ENCODE measurements at regions not wholly inside any gene's neighbourhood (a gene's known extent, or its start where the extent isn't known, plus 50 kb on each side); places are given as distances from the start of the nearest gene placed in this dataset.

GRCh38 chr20:47866480-47866879 lies 81.2 kb upstream of the SULF2 start:
- no peak for DNase-seq
- ATAC-seq: no peak
- intact Hi-C loops (cut with DNase I): no loop called here
- H3K27me3 ChIP-seq: no peaks in the 10 kb centered on the region
- peaks cover 0 to 5% (median 0%) of the 10 kb centered on the region in 4 donors for H3K4me1 ChIP-seq
- no peak for TF ChIP-seq POLR2A (IDR thresholded peaks at IDR 0.05)
- TF ChIP-seq CTCF (IDR thresholded peaks at IDR 0.05): no peak
- no peak overlapping the region for H3K4me3 ChIP-seq
- no peaks in the 10 kb centered on the region for H3K36me3 ChIP-seq
- H3K9me3 ChIP-seq: no peaks in the 10 kb centered on the region
- WGBS (ENCODE audit: insufficient coverage, low coverage, low lambda C conversion rate, missing lambda C conversion rate): 67% methylated on average over 9 of the region's 10 CpGs
- no peak overlapping the region for H3K27ac ChIP-seq

GRCh38 chr20:47865912-47866311 lies 80.6 kb upstream of the SULF2 start:
- no peak for ATAC-seq
- peaks cover 0 to 5% (median 0%) of the 10 kb centered on the region in 4 donors for H3K4me1 ChIP-seq
- H3K27me3 ChIP-seq: no peaks in the 10 kb centered on the region
- no peak overlapping the region for H3K27ac ChIP-seq
- DNase-seq: no peak
- H3K36me3 ChIP-seq: no peaks in the 10 kb centered on the region
- no peaks in the 10 kb centered on the region for H3K9me3 ChIP-seq
- intact Hi-C loops (cut with DNase I): no loop called here
- 67% methylated on average over 4 of the region's 9 CpGs for WGBS (ENCODE audit: insufficient coverage, low coverage, low lambda C conversion rate, missing lambda C conversion rate)
- H3K4me3 ChIP-seq: no peak overlapping the region
- no peak for TF ChIP-seq CTCF (IDR thresholded peaks at IDR 0.05)
- TF ChIP-seq POLR2A (IDR thresholded peaks at IDR 0.05): no peak

GRCh38 chr20:47865451-47865850 lies 80.2 kb upstream of the SULF2 start:
- Histone ChIP-seq H3K4me3 (no peak overlapping the region), H3K27me3 (no peaks in the 10 kb centered on the region), H3K27ac (no peak overlapping the region), H3K9me3 (no peaks in the 10 kb centered on the region), H3K4me1 (peaks cover 0 to 5% (median 0%) of the 10 kb centered on the region in 4 donors), H3K36me3 (no peaks in the 10 kb centered on the region)
- 22% methylated on average over 5 of the region's 5 CpGs for WGBS (ENCODE audit: insufficient coverage, low coverage, low lambda C conversion rate, missing lambda C conversion rate)
- intact Hi-C loops (cut with DNase I): no loop called here
- DNase-seq: peak in 1 of 3 donors; percentile 68
- TF ChIP-seq CTCF (IDR thresholded peaks at IDR 0.05) (no peak), POLR2A (IDR thresholded peaks at IDR 0.05) (no peak)
- ATAC-seq: peak; percentile 74 to 90 (median 78)

- no peak overlapping the region for H3K4me3 ChIP-seq
- ATAC-seq: no peak
- H3K27me3 ChIP-seq: no peaks in the 10 kb centered on the region
- intact Hi-C loops (cut with DNase I): no loop called here
- no peak overlapping the region for H3K27ac ChIP-seq
- H3K4me1 ChIP-seq: peaks cover 0 to 5% (median 0%) of the 10 kb centered on the region in 4 donors
- no peaks in the 10 kb centered on the region for H3K9me3 ChIP-seq
- WGBS (ENCODE audit: insufficient coverage, low coverage, low lambda C conversion rate, missing lambda C conversion rate): 76% methylated on average over 2 of the region's 2 CpGs
- H3K36me3 ChIP-seq: no peaks in the 10 kb centered on the region
- DNase-seq: no peak
- TF ChIP-seq POLR2A (IDR thresholded peaks at IDR 0.05) (no peak), CTCF (IDR thresholded peaks at IDR 0.05) (no peak)
Measured at GRCh38 chr20:47863981-47864380, 78.7 kb upstream of the SULF2 start.

Measured in right lobe of liver (tissue), 6 donors.